Effector CD4-positive, alpha-beta T cell (primary cell): ENCODE measurements at regions not wholly inside any gene's neighbourhood (a gene's known extent, or its start where the extent isn't known, plus 50 kb on each side); places are given as distances from the start of the nearest gene placed in this dataset.

Experiments used
- DNase-seq: peaks from one replicate; pipeline ENCODE4 v3.0.0-alpha.2; 2020

GRCh38 chr1:87568005-87568404 lies 239.3 kb downstream of the LMO4 start:
- no peak for DNase-seq

- DNase-seq, result no peak
These were observed 240.2 kb downstream of the LMO4 start for GRCh38 chr1:87568911-87569310.

DNA sequence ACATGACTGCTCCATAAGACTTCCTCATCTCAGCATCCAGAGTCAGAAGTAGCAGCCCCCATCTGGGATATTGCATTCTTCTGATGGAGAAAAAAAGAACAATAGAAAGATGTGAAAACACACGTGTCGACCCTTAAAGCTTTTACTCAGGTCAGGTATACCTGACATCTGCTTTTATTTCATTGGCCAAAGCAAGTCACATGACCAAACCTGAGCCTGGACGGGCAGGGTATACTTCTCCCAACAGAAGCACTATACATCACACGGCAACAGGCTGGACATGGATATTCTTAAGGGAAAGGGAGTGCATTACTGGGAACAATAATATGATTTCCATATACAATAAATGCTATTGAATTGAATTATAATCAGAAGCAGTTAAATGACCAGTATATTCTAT lies 243.3 kb downstream of the LMO4 start:
- no peak for DNase-seq

DNA sequence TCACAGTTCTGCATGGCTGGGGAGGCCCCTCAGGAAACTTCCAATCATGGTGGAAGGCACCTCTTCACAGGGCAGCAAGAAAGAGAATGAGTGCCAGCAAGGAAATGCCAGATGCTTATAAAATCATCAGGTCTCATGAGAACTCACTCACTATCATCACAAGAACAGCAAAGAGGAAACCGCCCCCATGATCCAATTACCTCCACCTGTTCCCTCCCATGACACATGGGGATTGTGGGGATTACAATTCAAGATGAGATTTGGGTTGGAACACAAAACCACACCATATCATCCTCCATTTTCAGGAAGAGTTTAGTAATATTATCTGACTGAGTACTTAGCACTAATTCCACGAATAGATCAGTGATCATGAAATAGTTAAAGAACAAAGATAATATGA lies 244.2 kb downstream of the LMO4 start:
- DNase-seq, result no peak

- DNase-seq, result no peak
These were observed 246.8 kb downstream of the LMO4 start for GRCh38 chr1:87575528-87575927.

- DNase-seq, result no peak
These were observed 249.8 kb downstream of the LMO4 start for GRCh38 chr1:87578464-87578863.

DNA sequence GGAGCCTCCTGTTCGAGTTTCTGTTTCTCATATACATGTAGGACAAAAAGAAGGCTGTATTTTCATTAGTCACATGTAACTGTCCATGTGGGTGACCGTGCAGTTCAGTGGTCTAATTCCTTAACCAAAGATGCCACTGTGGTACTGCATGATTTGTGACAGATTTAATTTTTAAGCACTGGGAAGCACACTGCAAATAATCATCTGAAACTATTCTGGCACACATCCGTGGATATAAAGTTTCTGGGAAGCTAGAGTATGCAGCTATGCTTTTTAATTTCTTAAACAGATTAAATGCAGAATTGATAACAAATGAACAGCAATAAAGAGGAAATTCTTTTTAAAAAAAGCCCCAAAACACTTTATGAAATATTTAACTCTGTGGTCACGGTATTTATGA lies 254.8 kb downstream of the LMO4 start:
- no peak for DNase-seq

DNA sequence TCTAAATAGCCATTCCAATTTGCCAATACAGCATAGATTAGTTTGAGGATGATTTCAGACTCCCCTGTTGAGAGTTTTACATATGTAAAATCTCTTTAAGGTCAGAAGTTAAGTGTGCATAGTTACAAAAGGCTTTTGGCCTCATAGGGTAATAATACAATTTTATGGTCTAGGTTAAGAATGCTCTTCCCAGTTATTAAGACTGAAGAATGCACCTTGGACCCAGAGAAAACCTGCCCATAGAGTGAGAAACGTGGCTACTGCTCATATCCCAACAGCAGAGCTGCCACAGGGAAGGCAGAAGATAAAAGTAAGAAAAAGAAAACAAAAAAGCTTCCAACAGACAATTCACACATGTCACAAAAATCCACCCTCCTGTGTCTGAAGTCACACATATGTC lies 255.9 kb downstream of the LMO4 start:
- DNase-seq, result no peak

DNA sequence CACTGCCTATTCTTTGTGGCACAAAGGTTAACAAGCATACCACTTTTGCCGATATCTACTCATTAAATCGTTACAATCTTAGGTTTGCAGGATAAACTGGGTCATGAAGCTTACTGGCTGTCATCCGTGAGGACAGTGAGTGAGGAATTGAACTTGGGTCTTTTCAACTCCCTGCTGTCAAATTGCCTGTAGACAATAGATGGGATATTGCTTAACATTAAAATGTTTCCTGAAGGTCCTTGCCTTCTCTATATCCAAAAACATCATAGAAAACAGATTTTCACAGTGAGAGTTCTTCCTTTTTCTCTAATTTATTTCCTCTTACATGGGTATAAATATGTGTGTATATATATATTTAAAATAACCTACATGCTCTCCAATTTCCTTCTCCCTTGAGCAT lies 257.8 kb downstream of the LMO4 start:
- no peak for DNase-seq

- no peak for DNase-seq
These were observed 259.8 kb downstream of the LMO4 start for GRCh38 chr1:87588495-87588894.

- no peak for DNase-seq
These were observed 262.8 kb downstream of the LMO4 start for GRCh38 chr1:87591492-87591891.

DNA sequence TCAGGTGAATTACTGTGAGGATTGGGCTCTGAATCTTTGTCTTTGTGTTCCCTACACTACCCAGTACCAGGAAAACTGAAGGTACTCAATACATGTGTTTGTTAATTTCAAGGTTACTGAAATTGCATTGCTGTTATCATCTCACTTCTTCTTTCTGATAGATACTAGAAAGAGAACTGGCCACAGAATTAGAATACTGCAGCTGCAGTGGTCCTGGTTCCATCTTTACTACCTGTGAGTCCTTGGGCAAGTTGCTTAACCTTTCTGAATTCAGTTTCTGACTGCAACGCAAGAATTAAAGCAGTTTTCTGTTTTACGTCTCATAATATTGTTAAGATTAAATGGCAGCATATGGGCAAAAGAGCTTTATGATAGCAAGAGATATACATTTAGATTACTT lies 263.5 kb downstream of the LMO4 start:
- DNase-seq, result no peak

GRCh38 chr1:87594736-87595383 lies 266.2 kb downstream of the LMO4 start:
- no peak for DNase-seq

DNA sequence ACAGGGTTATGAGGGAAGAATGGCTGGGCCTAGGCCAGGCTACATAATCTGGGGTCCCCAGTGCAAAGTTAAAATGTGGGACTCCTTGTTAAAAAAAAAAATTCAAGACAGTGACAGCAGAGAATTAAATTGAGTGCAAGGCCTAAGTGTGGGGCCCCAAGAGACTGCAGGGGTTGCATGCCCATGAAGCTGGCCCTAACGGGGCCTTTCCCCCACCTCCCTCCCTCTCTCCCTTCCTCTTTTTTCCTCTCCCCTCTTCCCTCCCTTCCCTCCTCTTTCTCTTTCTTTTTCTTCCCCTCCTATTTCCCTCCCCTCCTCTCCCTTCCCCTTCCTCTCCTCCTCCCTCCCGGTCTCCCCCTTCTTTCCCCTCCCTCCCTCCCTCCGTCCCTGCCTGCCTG lies 266.7 kb downstream of the LMO4 start:
- no peak for DNase-seq

DNA sequence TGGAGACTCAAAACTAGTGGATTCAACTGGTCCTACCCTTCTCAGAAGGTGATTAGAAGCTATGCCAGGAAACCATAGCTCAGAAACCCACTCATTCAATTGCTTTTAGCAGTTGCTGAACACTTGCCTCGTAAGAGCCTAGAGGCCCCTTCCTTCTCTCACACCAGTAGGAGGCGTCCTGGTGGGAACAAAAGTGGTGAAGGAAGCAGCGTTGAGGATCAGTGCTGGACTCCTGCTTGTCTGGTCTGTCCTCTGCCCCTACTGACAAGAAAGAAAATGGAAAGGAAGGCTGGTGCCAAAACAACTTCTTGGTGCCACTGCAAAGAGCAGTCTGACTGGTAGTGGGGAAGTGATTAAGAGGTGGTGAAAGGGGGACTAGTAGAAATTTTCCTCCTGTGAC lies 269.7 kb downstream of the LMO4 start:
- DNase-seq, result no peak

DNA sequence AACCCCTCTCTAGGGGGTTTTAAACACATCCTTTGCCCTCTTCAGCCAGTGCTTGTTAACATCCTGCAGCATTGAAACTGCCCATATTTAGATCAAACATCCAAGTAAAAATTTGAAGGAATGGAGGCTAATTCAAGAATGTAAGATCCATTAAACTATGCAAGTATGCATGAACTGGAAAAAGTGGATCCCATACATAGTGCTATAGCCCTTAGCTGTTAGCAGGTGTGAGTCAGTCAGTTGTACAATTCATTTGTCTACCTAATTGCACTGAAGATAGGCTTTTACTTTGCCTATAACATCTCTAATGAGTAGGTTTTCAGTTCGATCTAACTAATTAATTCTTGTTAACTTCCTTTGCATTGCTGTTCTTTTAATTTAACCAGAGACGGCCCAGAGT lies 270.9 kb downstream of the LMO4 start:
- DNase-seq, result no peak

DNA sequence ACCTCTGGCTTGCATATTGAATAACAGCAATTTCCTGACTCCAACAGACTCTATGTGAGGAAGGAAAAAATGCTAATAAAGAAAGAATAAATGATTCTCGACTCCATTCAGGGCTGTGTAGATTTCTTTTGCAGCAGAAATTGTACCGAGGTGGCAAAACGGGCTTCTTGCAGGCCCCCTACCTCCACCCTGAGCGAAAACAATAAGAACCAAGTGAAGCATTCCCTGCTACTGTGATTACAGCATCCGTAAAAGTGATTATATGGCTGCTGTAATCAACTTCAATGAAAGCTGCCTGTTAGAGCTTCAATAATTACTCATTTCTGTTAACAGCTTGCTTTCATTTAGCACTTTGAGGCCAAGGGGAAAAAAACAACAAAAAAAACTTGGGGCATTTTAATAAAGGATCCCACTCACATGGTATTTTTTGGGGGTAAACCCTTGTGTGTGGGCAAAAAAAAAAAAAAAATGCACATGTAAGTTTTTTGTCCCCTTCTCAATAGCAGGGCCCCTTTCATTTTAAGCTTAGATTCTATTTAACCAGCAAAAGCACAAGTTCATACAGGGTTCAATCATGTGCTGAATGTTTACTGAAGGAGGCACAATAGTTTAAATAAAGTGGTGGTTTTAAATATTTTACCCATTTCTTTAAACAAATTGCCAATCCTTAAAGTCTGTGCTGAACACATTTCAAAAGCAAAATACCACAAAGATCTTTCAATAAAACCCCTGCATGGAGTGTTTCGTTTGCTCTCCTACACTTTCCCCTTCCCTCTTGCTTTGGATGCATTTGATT lies 271.6 kb downstream of the LMO4 start:
- DNase-seq, result no peak

DNA sequence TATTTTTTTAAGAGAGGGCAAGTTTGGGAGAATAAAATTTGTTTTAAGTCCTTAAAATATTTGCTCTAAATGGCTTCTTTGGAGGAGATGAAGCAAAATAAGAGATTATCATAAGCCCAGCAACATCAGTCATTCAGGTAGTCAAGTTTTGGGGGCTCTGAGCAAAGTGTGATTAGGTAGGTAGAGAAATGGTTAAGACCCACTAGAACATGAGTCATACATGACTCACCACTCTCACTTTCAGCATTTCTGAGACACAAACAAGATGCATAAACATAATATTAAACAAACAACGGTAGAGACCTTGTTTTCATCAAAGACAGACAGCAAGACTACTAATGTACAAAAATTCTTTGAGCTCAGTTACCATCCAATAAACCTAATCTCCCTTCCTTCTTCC lies 272.2 kb downstream of the LMO4 start:
- no peak for DNase-seq

- no peak for DNase-seq
These were observed 274.9 kb downstream of the LMO4 start for GRCh38 chr1:87603626-87604025.

GRCh38 chr1:87612956-87613355 lies 284.3 kb downstream of the LMO4 start:
- no peak for DNase-seq

- no peak for DNase-seq
These were observed 286.8 kb downstream of the LMO4 start for GRCh38 chr1:87615491-87615890.

GRCh38 chr1:87615901-87616300 lies 287.2 kb downstream of the LMO4 start:
- no peak for DNase-seq

- DNase-seq, result no peak
These were observed 292.1 kb downstream of the LMO4 start for GRCh38 chr1:87620807-87621206.

DNA sequence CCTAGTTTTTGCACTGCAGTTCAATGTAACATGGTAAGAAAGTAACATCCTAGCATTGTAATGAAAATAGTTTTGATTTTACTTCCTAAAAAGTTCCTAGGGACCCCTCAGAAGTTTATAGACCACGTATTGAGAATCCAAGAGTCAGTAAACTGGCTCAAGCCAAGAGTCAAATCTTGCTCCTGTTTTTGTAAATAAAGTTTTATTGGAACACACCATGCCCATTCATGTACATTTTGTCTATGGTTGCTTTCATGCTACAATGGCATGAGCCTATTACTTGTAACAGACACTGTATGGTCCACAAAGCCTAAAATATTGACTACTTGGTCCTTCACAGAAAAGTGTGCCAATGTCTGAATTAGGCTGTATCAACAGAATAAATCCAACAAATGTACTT lies 301.0 kb downstream of the LMO4 start:
- no peak for DNase-seq

DNA sequence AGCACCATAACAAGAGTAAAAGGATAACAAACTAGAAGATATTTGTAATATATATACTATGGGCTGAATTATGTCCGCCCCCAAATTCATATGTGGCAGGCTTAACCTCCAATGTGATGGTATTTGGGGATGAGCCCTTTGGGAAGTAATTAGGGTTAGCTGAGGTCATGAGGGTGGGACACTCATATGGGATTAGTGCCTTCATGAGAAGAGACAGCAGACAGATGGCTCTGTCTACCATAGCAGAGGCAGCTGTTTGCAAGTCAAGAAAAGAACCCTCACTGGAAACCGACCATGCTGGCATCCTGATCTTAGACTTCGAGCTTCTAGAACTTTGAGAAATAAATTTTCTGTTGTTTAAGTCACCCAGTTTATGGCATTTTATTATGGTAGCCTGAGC lies 303.6 kb downstream of the LMO4 start:
- no peak for DNase-seq
